ENCODE measurements at regions not wholly inside any gene's neighbourhood (a gene's known extent, or its start where the extent isn't known, plus 50 kb on each side); places are given as distances from the start of the nearest gene placed in this dataset.

- no peaks in the 10 kb centered on the region for H3K36me3 ChIP-seq (ENCODE audit: control insufficient read depth, insufficient read depth, low read length)
- CTCF ChIA-PET, result no interaction called here
- ATAC-seq, result no peak
- H3K27ac ChIP-seq (ENCODE audit: low read length), result no peak overlapping the region
- in situ Hi-C loops (cut with HindIII; ENCODE audit: low pct_unique_long_range_greater_than_20kb, low sequenced_read_pairs) (no loop called here), intact Hi-C loops (cut with micrococcal nuclease; ENCODE audit: unreplicated experiment) (no loop called here)
- no TSS peak for BruUV-seq (replicated peaks)
- no peaks in the 10 kb centered on the region for H3K9me3 ChIP-seq (ENCODE audit: control insufficient read depth, insufficient read depth, low read depth, low read length)
- DNase-seq (ENCODE audit: low read depth, low spot score), result no peak
- H3K27me3 ChIP-seq (ENCODE audit: control insufficient read depth, insufficient read depth, low read length), result no peaks in the 10 kb centered on the region
- H3K4me1 ChIP-seq (ENCODE audit: control insufficient read depth, insufficient read depth, low read length), result no peaks in the 10 kb centered on the region
- no peak for TF ChIP-seq REST (IDR thresholded peaks at IDR 0.05; ENCODE audit: insufficient read depth in 1 of 2, low read depth in 2 of 2, low read length in 1 of 2)
- TF ChIP-seq TCF7L2 (IDR thresholded peaks at IDR 0.05; ENCODE audit: low read depth, low read length), result no peak
- no peak for TF ChIP-seq SIN3A (IDR thresholded peaks at IDR 0.05; ENCODE audit: borderline replicate concordance, insufficient read depth, low read depth, low read length)
- no peak for TF ChIP-seq CTCF (IDR thresholded peaks at IDR 0.05)
- TF ChIP-seq POLR2AphosphoS5 (IDR thresholded peaks at IDR 0.05; ENCODE audit: low read depth, low read length), result no peak
- POLR2A ChIA-PET, result no interaction called here
- H3K4me3 ChIP-seq (ENCODE audit: low read depth in 2 of 2, low read length in 2 of 2), result no peak overlapping the region
Measured at GRCh38 chr2:191607096-191607495, 70.8 kb upstream of the NABP1 start.

GRCh38 chr2:191610756-191611155, 67.2 kb upstream of the NABP1 start:
- no peak overlapping the region for H3K27ac ChIP-seq (ENCODE audit: low read length)
- H3K4me3 ChIP-seq (ENCODE audit: low read depth in 2 of 2, low read length in 2 of 2), result no peak overlapping the region
- TF ChIP-seq POLR2AphosphoS5 (IDR thresholded peaks at IDR 0.05; ENCODE audit: low read depth, low read length) (no peak), REST (IDR thresholded peaks at IDR 0.05; ENCODE audit: insufficient read depth in 1 of 2, low read depth in 2 of 2, low read length in 1 of 2) (no peak), SIN3A (IDR thresholded peaks at IDR 0.05; ENCODE audit: borderline replicate concordance, insufficient read depth, low read depth, low read length) (no peak), CTCF (IDR thresholded peaks at IDR 0.05) (no peak), TCF7L2 (IDR thresholded peaks at IDR 0.05; ENCODE audit: low read depth, low read length) (no peak)
- ChIA-PET CTCF (no interaction called here), POLR2A (no interaction called here)
- intact Hi-C loops (cut with micrococcal nuclease; ENCODE audit: unreplicated experiment) (no loop called here), in situ Hi-C loops (cut with HindIII; ENCODE audit: low pct_unique_long_range_greater_than_20kb, low sequenced_read_pairs) (no loop called here)
- BruUV-seq (replicated peaks), result no TSS peak
- ATAC-seq (no peak), DNase-seq (ENCODE audit: low read depth, low spot score) (no peak)
- no peaks in the 10 kb centered on the region for H3K27me3 ChIP-seq (ENCODE audit: control insufficient read depth, insufficient read depth, low read length)
- no peaks in the 10 kb centered on the region for H3K4me1 ChIP-seq (ENCODE audit: control insufficient read depth, insufficient read depth, low read length)
- no peaks in the 10 kb centered on the region for H3K36me3 ChIP-seq (ENCODE audit: control insufficient read depth, insufficient read depth, low read length)
- H3K9me3 ChIP-seq (ENCODE audit: control insufficient read depth, insufficient read depth, low read depth, low read length), result no peaks in the 10 kb centered on the region

Measured in Panc1 (cell line).